Epithelial cell of prostate (primary cell): ENCODE measurements at regions not wholly inside any gene's neighbourhood (a gene's known extent, or its start where the extent isn't known, plus 50 kb on each side); places are given as distances from the start of the nearest gene placed in this dataset.

ENCODE experiments used
- DNase-seq: peaks from one replicate; pipeline ENCODE4 v3.0.0-alpha.2; 2011; ENCODE audit warnings: low read depth, low spot score
- H3K27ac ChIP-seq: fragments of 450-650 bp; 2 replicates; pipeline ENCODE4 v1.5.1; 2017; ENCODE audit warnings: mild to moderate bottlenecking

GRCh38 chr6:14747881-14748520 lies 497.9 kb upstream of the JARID2 start:
- no peak for DNase-seq
- no peak overlapping the region for H3K27ac ChIP-seq

GRCh38 chr6:14748679-14749078 lies 497.2 kb upstream of the JARID2 start:
- no peak for DNase-seq
- no peak overlapping the region for H3K27ac ChIP-seq

DNA sequence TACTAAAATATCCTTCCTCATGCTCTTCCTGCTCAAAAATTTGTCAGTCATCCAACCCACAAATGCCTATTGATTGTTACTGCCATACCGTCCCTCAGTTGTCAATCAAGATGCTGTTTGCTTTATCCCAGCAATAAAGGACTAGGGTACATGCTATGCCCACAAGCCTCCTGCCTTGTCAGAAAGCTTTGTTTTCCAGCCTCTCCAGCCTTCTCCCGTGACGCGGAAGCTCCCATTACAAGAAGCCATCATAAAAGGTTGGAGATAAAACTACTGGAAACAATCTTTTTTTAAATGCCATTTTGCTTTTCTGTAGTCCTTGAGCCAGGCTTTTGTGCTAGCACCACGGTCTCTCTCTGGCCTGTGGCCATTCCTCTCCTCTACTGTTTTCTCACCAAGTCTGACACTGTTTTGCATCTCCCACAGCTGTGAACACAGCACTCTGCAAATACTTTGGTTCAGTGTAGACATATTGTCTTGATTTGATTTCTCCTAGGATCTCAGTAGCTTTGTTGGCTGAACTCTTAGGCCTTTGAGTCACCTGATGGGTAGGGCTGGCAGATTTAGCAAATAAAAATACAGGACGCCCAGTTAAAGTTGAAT lies 495.7 kb upstream of the JARID2 start:
- H3K27ac ChIP-seq: no peak overlapping the region
- no peak for DNase-seq

DNA sequence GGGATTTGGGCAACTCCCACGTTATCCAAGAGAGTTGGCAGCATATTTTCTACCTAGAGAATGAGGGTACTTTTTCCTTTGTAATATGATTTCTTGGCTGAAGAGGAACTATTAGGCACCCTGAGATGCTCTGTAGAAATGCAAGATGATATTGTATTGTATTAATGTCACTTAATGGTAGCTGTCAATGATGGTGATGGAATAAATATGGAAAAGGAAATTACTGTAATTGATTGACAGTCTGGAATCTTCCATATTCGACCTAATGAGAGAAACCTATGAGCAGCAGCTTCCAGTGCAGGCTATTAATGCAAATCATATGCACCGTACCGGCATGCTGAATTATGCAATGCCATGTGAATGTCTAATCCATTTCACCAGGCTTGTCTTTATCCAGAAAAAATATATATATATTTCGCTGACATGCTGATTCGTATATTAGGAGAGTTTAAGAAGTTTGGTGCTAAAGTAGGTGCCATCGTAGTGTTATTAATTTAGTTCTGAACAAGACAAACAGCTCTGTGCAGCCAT lies 494.2 kb upstream of the JARID2 start:
- no peak for DNase-seq
- no peak overlapping the region for H3K27ac ChIP-seq

DNA sequence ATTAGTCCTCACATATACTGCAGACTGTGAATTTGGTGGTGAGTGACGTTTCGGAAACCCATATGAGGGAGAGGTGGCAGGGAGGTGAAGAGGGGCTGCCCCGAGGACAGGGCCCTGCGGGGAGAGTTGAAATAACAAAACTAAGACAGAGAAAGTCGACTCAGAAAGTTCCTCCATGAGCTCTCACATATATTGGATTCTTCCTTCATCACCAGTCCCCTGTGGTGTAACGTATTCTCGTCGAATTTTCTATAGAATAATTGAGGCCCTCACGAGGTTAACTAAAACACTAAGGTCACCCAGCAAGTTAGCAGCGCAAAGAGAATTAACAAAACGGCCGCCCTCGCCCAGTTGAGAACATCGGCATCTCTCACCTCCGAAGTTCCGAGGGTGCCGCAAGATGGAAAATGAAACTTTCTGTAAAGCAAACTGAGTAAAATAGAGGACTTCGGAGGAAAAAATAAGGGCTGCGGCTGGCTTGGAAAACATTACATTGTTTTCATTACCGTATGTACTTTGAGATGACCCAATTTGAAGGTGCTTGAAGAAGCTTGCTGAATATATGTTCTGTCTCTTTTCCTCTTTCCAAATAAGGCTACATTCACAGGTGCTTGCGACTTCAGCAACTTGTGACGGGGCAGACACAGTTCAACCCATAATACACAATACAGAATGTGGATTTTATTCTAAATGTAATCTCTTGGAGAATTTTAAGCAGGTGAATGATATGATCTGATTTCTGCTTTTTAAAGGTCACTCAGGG lies 490.9 kb upstream of the JARID2 start:
- DNase-seq: no peak

GRCh38 chr6:14756340-14756739 lies 489.5 kb upstream of the JARID2 start:
- DNase-seq: no peak

More for the DNA sequence above, 490.9 kb upstream of the JARID2 start:
- no peak overlapping the region for H3K27ac ChIP-seq

GRCh38 chr6:14757014-14757413 lies 488.9 kb upstream of the JARID2 start:
- DNase-seq: no peak
- H3K27ac ChIP-seq: no peak overlapping the region

More at GRCh38 chr6:14756340-14756739, 489.5 kb upstream of the JARID2 start:
- no peak overlapping the region for H3K27ac ChIP-seq

- DNase-seq: no peak
- H3K27ac ChIP-seq: no peak overlapping the region
Observed at GRCh38 chr6:14757418-14757817, 488.5 kb upstream of the JARID2 start.

DNA sequence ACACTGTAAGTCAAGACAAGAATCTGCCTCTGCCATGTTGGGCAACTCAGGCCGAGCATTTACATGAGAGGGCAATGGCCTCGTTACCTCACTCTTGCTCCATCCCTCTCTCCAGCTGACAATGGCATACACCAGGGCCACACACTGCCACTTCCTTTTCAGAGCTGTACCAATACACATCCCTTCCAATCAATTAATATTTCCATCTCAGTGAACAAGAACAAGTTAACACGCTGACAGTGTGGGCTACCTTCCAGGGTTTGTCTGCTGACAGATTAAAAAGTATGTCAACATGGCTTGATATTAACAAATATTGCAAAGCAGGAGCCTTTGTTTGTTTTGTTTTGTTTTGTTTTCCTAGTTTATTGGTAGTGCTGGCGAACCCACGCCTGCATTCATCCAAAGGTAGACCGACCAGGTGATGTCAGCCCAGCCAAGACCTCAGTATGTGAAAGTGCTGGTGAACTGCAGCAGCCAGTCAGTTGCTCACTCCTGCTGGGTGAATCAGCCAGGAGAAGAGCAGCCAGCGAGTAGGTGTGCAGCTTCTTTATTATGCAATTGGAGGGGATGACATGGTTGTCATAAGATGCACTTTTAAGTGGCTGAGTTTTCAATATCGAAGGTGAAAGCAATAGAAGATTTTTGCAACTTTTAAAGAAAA lies 487.3 kb upstream of the JARID2 start:
- DNase-seq: peak; percentile 96
- peak overlapping the region; percentile 48 for H3K27ac ChIP-seq

DNA sequence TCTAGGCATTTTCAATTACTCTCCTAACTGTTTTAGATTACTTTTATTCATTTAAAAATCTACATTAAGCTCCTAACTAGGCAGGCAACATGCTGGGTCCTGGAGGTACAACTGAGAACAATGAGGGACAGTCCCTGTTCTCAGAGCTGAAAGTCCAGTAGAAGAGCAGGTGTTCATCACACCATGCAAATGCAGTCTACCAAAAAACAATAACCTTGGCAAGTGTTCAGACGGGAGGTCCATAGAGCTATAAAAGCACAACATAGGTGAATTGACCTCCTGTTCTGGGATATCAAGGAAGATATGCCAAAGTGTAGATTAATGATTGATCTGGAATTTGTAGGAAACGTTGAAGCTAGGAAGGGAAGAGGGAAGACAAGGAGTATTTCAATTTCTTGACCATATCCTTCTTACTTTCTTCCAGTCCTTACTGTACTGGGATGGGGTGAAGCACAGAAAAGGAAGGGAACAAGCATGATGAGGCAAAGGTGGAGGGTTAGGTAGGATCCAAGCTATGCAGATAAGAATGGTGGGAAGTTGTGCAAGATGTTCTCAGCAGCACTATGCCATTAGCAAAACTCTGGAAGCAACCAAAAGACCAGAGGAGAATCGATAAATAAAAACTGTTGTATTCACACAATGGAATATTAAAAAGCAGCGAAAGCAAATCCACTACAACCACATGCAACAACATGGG lies 485.7 kb upstream of the JARID2 start:
- no peak overlapping the region for H3K27ac ChIP-seq
- DNase-seq: no peak

- no peak overlapping the region for H3K27ac ChIP-seq
- DNase-seq: no peak
Observed at GRCh38 chr6:14762077-14762476, 483.8 kb upstream of the JARID2 start.

DNA sequence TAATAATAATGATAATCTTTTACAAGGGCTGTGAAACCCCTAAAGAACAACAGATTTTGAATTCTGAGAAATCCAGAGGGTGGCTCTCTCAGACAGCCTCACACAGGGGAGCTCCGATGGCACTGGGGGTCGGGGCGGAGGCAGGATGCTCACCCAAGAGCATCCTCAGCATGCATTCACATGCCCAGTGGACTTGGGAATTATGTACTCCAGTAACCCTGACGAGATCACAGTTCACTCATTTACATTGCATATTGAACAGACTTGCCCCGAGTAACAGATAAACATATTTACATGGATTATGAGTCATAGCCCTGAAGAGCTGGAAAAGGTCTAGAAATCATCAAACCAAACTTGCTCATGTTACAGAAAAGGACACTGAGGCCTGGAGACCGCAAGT lies 482.7 kb upstream of the JARID2 start:
- H3K27ac ChIP-seq: peak overlapping the region; percentile 40
- DNase-seq: peak; percentile 75

GRCh38 chr6:14763616-14764015 lies 482.3 kb upstream of the JARID2 start:
- DNase-seq: no peak
- H3K27ac ChIP-seq: peak overlapping the region; percentile 40

- peak overlapping the region; percentile 21 for H3K27ac ChIP-seq
- peak; percentile 61 for DNase-seq
Observed at GRCh38 chr6:14765106-14765505, 480.8 kb upstream of the JARID2 start.

GRCh38 chr6:14765721-14766390 lies 480.0 kb upstream of the JARID2 start:
- H3K27ac ChIP-seq: peak overlapping the region; percentile 21
- DNase-seq: no peak

- no peak for DNase-seq
- no peak overlapping the region for H3K27ac ChIP-seq
Observed at GRCh38 chr6:14766391-14766994, 479.4 kb upstream of the JARID2 start.

GRCh38 chr6:14767226-14767625 lies 478.6 kb upstream of the JARID2 start:
- no peak for DNase-seq
- no peak overlapping the region for H3K27ac ChIP-seq

GRCh38 chr6:14770040-14770439 lies 475.8 kb upstream of the JARID2 start:
- DNase-seq: no peak
- no peak overlapping the region for H3K27ac ChIP-seq

DNA sequence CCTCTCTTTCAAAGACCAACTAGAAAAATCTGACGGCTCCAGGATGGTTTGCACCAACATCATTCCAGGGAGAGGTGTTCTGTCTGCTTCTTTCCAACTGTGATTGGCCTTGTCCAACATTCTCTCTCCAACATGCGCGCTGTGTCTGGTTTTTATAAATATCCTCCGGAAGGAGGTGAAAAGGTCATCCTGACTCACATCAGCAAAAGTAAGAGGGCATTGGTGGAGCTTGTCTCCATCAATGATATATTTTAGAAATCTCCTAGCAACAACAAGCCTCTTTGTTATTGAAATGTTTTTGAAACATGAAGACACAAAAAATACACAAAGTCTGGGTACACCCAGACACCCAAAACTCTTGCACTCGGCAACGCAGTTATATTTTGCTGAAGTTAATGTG lies 475.3 kb upstream of the JARID2 start:
- no peak overlapping the region for H3K27ac ChIP-seq
- no peak for DNase-seq
